Mucosa of rectum (tissue), 2 donors: ENCODE measurements at regions not wholly inside any gene's neighbourhood (a gene's known extent, or its start where the extent isn't known, plus 50 kb on each side); places are given as distances from the start of the nearest gene placed in this dataset.
"Not testable (repeated sequence)": the region's sequence is repeated elsewhere in the genome, so short reads cannot be mapped to it uniquely, and the experiment has no call there.

ENCODE experiments used
- H3K27ac ChIP-seq, 2 donors: one replicate each; pipeline ENCODE4 v1.7.0; 2013; ENCODE audit warnings: inconsistent platforms in 2 of 2, low read depth in 2 of 2, low read length in 2 of 2
- H3K27me3 ChIP-seq, 2 donors: one replicate each; pipeline ENCODE4 v1.7.0; 2013; ENCODE audit warnings: low read length in 2 of 2; ENCODE audit not compliant: control insufficient read depth in 2 of 2, insufficient read depth in 2 of 2
- H3K36me3 ChIP-seq, 2 donors: one replicate each; pipeline ENCODE4 v1.7.0; 2013; ENCODE audit warnings: low read length in 2 of 2; ENCODE audit not compliant: control insufficient read depth in 2 of 2, insufficient read depth in 2 of 2
- H3K4me1 ChIP-seq, 2 donors: one replicate each; pipeline ENCODE4 v1.7.0; 2013; ENCODE audit warnings: low read length in 2 of 2, mild to moderate bottlenecking in 1 of 2; ENCODE audit not compliant: control insufficient read depth in 2 of 2, insufficient read depth in 2 of 2
- H3K4me3 ChIP-seq, 2 donors: one replicate each; pipeline ENCODE4 v1.7.0; 2013; ENCODE audit warnings: low read length in 2 of 2
- H3K9ac ChIP-seq, 2 donors: one replicate each; pipeline ENCODE4 v1.7.0; 2013; ENCODE audit warnings: low read length in 2 of 2, low read depth in 1 of 2, mild to moderate bottlenecking in 1 of 2
- H3K9me3 ChIP-seq, 2 donors: one replicate each; pipeline ENCODE4 v1.7.0; 2013; ENCODE audit warnings: low read length in 2 of 2; ENCODE audit not compliant: control insufficient read depth in 2 of 2
- donor health status: healthy.
- donor health status: Normal muscosa, but diverticular disease.

DNA sequence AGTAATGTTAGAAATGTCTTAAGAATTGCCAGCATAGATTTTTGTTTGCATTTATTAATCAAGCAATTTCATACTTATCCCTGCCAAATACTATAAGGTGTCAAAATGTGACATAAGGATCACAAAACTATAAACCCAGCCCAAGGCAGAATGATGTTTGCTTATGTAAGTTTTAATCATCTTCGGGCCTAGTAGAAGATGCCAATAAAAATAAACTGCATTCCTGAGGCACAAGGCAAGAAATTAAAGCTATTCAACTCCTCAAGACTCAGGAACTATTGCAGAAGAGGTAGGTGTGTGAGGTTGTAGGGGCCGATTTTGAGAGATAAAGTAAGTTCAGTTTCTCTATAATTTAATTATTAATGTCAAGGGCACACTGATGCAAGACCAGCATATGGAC is 189.4 kb upstream of the AHR start:
- Histone ChIP-seq H3K9me3 (no peaks in the 10 kb centered on the region), H3K4me1 (peaks cover 0 to 3% of the 10 kb centered on the region in 2 donors), H3K27ac (no peak overlapping the region)

DNA sequence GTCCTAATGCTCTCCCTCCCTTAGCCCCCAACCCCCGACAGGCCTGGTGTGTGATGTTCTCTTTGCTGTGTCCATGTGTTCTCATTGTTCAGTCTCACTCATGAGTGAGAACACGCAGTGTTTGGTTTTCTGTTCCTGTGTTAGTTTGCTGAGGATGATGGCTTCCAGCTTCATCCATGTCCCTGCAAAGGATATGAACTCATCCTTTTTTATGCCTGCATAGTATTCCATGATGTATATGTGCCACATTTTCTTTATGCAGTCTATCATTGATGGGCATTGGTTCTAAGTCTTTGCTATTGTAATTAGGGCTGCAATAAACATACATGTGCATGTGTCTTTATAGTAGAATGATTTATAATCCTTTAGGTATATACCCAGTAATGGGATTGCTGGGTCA is 184.7 kb upstream of the AHR start:
- H3K27me3 ChIP-seq = not testable (repeated sequence)

More for the DNA sequence above, 189.4 kb upstream of the AHR start:
- Histone ChIP-seq H3K27me3 (no peaks in the 10 kb centered on the region), H3K9ac (no peak overlapping the region), H3K36me3 (no peaks in the 10 kb centered on the region), H3K4me3 (no peak overlapping the region)

DNA sequence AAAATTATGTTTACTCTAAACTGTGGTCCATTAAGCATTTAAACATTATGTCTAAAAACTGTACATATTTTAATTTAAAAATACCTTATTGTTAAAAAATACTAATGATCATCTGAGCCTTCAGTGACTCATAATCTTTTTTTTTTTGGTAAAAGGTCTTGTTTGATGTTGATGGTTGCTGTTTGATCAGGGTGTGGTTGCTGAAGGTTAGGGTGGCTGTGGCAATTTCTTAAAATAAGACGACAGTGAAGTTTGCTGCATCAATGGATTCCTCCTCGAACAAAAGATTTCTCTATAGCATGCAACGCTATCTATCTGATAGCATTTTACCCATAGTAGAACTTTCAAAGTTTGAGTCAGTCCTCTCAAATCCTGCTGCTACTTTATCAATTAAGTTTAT is 180.0 kb upstream of the AHR start:
- Histone ChIP-seq H3K9ac (no peak overlapping the region), H3K36me3 (no peaks in the 10 kb centered on the region), H3K9me3 (no peaks in the 10 kb centered on the region), H3K27me3 (no peaks in the 10 kb centered on the region), H3K27ac (no peak overlapping the region), H3K4me1 (no peaks in the 10 kb centered on the region), H3K4me3 (no peak overlapping the region)

More for the DNA sequence above, 184.7 kb upstream of the AHR start:
- H3K4me1 ChIP-seq, H3K36me3 ChIP-seq, H3K9ac ChIP-seq, H3K4me3 ChIP-seq, H3K27ac ChIP-seq, H3K9me3 ChIP-seq: not testable (repeated sequence)

DNA sequence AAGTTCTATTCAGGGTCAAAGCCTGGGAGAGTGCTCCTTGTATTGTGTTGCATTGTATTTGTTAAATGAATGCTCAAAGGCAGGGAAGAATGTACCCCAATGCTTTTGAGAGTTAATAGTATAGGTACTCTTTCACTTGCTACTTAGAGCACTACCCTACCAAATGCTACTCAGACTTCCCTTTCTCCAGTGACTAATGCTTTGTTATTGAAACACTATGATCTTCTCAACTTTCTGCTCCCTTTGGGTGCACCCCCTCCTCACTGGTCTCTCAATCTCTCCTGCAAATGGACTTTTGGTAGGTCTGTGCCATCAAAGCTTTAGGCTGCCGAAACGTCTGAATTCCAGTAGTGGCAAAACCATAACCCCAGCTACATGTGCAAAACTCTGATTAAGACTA is 177.7 kb upstream of the AHR start:
- no peaks in the 10 kb centered on the region for H3K27me3 ChIP-seq
- no peak overlapping the region for H3K4me3 ChIP-seq
- H3K36me3 ChIP-seq = no peaks in the 10 kb centered on the region
- H3K27ac ChIP-seq = no peak overlapping the region
- H3K4me1 ChIP-seq = no peaks in the 10 kb centered on the region
- no peaks in the 10 kb centered on the region for H3K9me3 ChIP-seq
- no peak overlapping the region for H3K9ac ChIP-seq

DNA sequence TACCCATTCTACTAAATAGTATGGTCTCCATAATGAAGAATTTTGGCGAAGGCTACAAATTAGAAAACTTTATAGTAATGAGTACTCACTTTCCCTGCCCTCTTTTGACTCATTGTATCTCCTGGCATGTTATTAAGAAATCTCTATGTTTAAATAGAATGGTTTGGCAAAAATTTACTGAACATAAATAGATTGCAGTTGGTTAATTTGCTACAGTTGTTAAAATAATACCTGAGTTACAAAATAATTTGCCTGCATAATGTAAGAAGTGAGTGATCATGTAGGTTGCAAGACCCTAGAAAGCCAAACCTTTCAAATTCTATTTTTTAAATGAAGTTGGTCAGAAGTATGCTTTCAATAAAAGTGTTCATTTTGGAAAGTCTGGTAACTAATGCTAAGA is 176.8 kb upstream of the AHR start:
- H3K9ac ChIP-seq = no peak overlapping the region
- no peaks in the 10 kb centered on the region for H3K9me3 ChIP-seq
- no peaks in the 10 kb centered on the region for H3K36me3 ChIP-seq
- no peaks in the 10 kb centered on the region for H3K27me3 ChIP-seq
- no peak overlapping the region for H3K27ac ChIP-seq
- no peak overlapping the region for H3K4me3 ChIP-seq
- no peaks in the 10 kb centered on the region for H3K4me1 ChIP-seq

DNA sequence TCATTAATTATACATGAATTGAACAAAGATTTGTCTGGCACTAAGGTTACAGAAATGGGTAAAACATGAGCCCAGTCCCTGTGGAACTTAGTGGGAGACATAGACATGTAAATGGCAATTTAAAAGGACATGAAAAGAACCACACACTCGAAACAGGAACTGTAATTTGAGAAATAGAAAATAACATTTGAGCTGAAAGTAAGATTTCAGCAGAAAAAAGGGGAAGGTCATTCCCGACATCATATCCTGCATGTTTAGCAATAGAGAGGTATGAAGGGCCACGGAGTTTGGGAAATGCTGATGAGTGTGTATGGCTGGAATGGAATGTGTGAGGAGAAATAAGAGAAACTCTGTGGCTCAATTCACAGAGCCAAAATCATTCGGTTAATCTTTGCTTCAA is 175.4 kb upstream of the AHR start:
- Histone ChIP-seq H3K27me3 (no peaks in the 10 kb centered on the region), H3K4me1 (no peaks in the 10 kb centered on the region), H3K4me3 (no peak overlapping the region), H3K9me3 (no peaks in the 10 kb centered on the region), H3K36me3 (no peaks in the 10 kb centered on the region), H3K27ac (no peak overlapping the region), H3K9ac (no peak overlapping the region)

DNA sequence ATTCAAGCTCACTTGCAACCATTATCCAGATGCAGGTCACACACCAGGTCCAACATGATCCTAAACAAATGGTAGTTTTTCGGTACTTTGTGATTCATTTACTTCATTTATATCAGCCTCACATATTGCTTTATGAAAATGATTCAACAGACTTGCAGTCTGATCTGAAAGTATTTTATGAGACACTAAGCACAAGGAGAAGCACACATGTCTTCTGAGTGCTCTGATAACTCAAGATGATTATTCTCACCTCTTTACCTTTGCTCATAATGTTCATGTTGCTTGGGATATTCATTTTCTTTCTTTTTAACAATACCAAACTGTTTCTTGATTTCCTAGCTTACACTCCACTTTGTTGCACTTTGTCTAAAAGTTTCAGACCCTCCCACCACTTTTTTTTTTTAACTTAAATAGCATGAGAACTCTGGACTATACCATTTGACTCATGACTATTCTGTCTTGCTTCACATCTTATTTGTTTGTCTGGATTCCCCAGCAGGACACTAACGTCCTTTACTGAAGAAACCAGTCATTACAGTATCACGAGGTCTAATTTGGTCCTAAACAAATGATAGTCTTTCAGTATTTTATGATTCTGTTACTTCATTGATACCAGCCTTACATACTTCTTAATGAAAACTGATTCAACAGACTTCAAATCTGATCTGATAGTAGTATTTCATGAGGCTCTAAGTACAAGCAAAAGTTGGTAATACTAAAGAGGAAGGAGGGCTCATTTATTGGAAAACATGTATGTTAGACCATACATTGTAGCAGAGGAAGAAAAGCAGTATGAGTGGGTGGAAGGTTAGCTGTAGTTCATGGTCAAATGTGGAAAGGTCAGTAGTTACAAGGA is 171.8 kb upstream of the AHR start:
- H3K36me3 ChIP-seq = no peaks in the 10 kb centered on the region
- H3K9me3 ChIP-seq = no peaks in the 10 kb centered on the region
- no peak overlapping the region for H3K27ac ChIP-seq
- H3K27me3 ChIP-seq = no peaks in the 10 kb centered on the region
- no peak overlapping the region for H3K9ac ChIP-seq
- no peaks in the 10 kb centered on the region for H3K4me1 ChIP-seq
- no peak overlapping the region for H3K4me3 ChIP-seq

DNA sequence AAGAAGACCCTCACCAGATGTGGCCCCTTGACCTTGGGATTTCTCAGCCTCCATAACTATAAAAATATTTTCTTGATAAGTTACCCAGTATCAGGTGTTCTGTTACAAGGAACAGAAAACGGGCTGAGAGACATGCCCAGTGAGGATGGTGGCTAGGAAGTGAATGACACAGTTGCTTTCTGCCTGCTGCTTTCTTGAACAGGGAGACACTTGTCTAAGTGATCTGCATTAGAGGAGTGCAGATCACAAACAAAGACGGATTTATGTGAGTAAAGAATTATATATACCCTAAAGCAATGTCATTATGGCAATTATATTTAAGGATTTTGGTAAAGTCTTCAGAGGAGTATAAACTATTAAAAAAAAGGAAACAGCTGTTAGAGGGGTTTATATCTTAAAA is 169.2 kb upstream of the AHR start:
- H3K27ac ChIP-seq = no peak overlapping the region
- H3K4me1 ChIP-seq = no peaks in the 10 kb centered on the region
- H3K9ac ChIP-seq = no peak overlapping the region
- no peak overlapping the region for H3K4me3 ChIP-seq
- H3K27me3 ChIP-seq = no peaks in the 10 kb centered on the region
- H3K36me3 ChIP-seq = no peaks in the 10 kb centered on the region
- H3K9me3 ChIP-seq = no peaks in the 10 kb centered on the region

DNA sequence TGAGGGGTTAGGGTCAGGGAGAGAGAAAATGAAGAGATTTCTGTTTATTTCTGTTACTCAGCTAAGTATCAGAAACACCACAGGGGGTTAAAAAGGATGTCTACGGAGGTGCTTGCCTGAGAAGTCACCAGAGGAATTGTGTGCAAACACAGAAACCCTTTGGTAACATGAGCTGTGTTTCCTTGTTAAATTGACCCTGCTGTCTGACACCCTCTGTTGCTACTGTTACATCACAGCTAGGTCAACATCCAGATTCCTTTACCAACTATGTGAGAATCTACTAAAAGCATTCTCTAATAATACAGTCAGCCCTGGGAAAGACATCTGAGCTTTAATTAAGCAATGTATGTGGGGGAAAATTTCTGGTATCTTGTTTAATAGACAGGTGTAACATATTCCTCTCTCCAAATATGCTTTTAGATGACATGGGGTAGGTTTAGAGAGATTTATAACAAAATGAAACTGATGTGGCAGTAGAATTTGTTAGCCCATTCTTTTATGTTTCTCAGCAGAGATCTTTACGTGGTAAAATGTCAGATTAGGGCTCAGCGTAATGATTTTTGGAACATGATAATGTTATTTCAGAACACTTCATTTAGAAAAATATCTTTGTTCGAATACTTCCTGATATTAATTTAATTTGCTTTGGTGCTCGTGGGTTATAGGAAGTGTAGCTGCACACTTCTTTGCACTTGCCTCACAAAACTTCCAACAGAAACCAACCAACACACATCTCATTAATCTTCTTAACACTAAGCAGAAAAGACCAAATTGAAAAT is 168.0 kb upstream of the AHR start:
- H3K4me1 ChIP-seq = no peaks in the 10 kb centered on the region
- H3K9me3 ChIP-seq = no peaks in the 10 kb centered on the region
- H3K9ac ChIP-seq = peak overlapping the region in 1 of 2 donors; percentile 26
- no peaks in the 10 kb centered on the region for H3K27me3 ChIP-seq
- peak overlapping the region; percentile 5 to 20 for H3K4me3 ChIP-seq
- peak overlapping the region in 1 of 2 donors; percentile 25 for H3K27ac ChIP-seq
- no peaks in the 10 kb centered on the region for H3K36me3 ChIP-seq

DNA sequence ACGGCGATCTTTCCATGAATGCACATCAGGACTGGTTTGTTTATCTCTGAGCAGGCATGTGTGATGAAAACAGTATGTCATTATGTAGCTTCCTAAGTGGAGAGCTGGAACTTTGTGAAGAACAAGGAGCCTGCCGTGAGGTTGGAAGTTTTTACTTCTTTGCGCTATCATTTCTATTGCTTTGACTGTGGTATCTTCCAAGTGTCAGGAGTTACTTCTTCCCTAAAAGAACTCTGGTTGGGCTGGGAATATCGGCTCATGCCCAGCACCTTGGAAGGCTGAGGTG is 167.4 kb upstream of the AHR start:
- Histone ChIP-seq H3K9me3 (no peaks in the 10 kb centered on the region), H3K9ac (peak overlapping the region in 1 of 2 donors; percentile 26), H3K4me1 (no peaks in the 10 kb centered on the region), H3K4me3 (peak overlapping the region; percentile 5 to 20), H3K27me3 (no peaks in the 10 kb centered on the region), H3K36me3 (no peaks in the 10 kb centered on the region), H3K27ac (peak overlapping the region in 1 of 2 donors; percentile 25)
